Aorta (tissue), 5 donors: ENCODE measurements at regions not wholly inside any gene's neighbourhood (a gene's known extent, or its start where the extent isn't known, plus 50 kb on each side); places are given as distances from the start of the nearest gene placed in this dataset.
A peak's percentile ranks its signal among the peaks of the same experiment; 100 is the strongest.

Source experiments
- ATAC-seq: fragments of 200-7000 bp; cut with Tn5 transposase; one replicate; pipeline ENCODE4 v1.9.1; 2022; ENCODE audit warnings: moderate library complexity; ENCODE audit not compliant: low FRiP score
- DNase-seq, 2 donors: peaks; one replicate each; pipeline ENCODE4 v3.0.0-alpha.2; 2020
- H3K27ac ChIP-seq, 2 donors: one replicate each; pipeline ENCODE4 v1.5.1; 2013; ENCODE audit warnings: low read length in 2 of 2, mild to moderate bottlenecking in 2 of 2, moderate library complexity in 2 of 2, control low read depth in 1 of 2, inconsistent platforms in 1 of 2, low read depth in 1 of 2
- H3K27me3 ChIP-seq, 2 donors: one replicate each; pipeline ENCODE4 v1.6.1; 2013; ENCODE audit warnings: control low read depth in 1 of 2, low read length in 1 of 2, mild to moderate bottlenecking in 1 of 2, moderate library complexity in 1 of 2; ENCODE audit not compliant: insufficient read depth in 2 of 2, control insufficient read depth in 1 of 2
- H3K36me3 ChIP-seq, 2 donors: one replicate each; pipeline ENCODE4 v1.6.1; 2013; ENCODE audit warnings: control low read depth in 1 of 2, low read length in 1 of 2, mild to moderate bottlenecking in 1 of 2; ENCODE audit not compliant: insufficient read depth in 2 of 2, control insufficient read depth in 1 of 2
- H3K4me1 ChIP-seq, 2 donors: one replicate each; pipeline ENCODE4 v1.6.1; 2013; ENCODE audit warnings: low read length in 2 of 2, control low read depth in 1 of 2, mild to moderate bottlenecking in 1 of 2, moderate library complexity in 1 of 2; ENCODE audit not compliant: insufficient read depth in 2 of 2, control insufficient read depth in 1 of 2
- H3K4me3 ChIP-seq, 2 donors: one replicate each; pipeline ENCODE4 v1.5.1; 2013; ENCODE audit warnings: low read length in 2 of 2, control low read depth in 1 of 2, mild to moderate bottlenecking in 1 of 2
- H3K9me3 ChIP-seq: one replicate; pipeline ENCODE4 v1.6.1; 2013; ENCODE audit warnings: mild to moderate bottlenecking, low read length; ENCODE audit not compliant: control insufficient read depth
- WGBS, 2 donors: extraction: QIAGEN DNeasy Blood & Tissue Kit; methylation state at CpG; one replicate each; pipeline ENCODE4 v1.1.7; 2013; 5-methylcytosine and 5-hydroxymethylcytosine counted together
- intact Hi-C, 2 donors: fragments of 100-400 bp; cut with DNase I; formaldehyde crosslinking; loops; one replicate each; pipeline versions ENCODE4 v1.14.2 to v1.15.0; 2022
- donor health status: healthy with polysubstance abuse.
- donor health status: Bipolar disorder and iron deficiency.
- donor health status: DM: no; HTN: no; CAD: no.
- donor health status: DM: no; HTN: no; CAD: no.
- donor health status: DM: yes; HTN: yes; CAD: no.

- WGBS, 2 donors, result 86 to 90% methylated on average over 3 of the region's 3 CpGs
- Histone ChIP-seq H3K27ac (no peak overlapping the region), H3K4me1 (no peaks in the 10 kb centered on the region), H3K27me3 (peaks cover 0 to 5% of the 10 kb centered on the region in 2 donors), H3K4me3 (no peak overlapping the region), H3K9me3 (peaks cover 2% of the 10 kb centered on the region), H3K36me3 (no peaks in the 10 kb centered on the region)
- ATAC-seq, result no peak
- no peak for DNase-seq
- intact Hi-C loops, result loop anchor here in 1 of 2 donors (5.0 kb wide), 1 partner anchor 49 kb away; no protein-coding TSS in a partner anchor
These were observed 75.8 kb downstream of the NR2F2 start for GRCh38 chr15:96406291-96406690.

GRCh38 chr15:96406701-96407100, 76.2 kb downstream of the NR2F2 start:
- no peaks in the 10 kb centered on the region for H3K4me1 ChIP-seq

DNA sequence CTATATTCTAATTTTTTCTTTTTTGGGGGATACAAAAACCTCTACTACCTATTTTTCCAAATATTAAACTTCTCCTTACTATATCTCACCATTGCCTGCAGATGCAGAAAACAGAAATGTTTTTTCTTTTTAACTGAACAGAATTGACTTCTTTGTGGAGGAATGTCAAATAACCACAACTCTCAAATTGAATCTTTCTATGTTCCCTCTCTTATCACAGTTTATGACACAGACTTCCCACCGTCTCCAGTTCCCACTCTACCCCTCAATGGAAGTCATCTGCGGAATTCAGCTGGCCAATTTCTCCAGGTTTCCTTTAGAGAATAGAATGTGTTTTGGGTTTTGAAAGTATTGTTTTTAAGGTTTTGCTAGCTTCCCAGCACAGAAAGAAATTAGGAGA, 77.0 kb downstream of the NR2F2 start:
- WGBS, 2 donors, result 63 to 69% methylated on average over 2 of the region's 2 CpGs
- H3K9me3 ChIP-seq, result peaks cover 2% of the 10 kb centered on the region
- H3K27me3 ChIP-seq, result peaks cover 0 to 5% of the 10 kb centered on the region in 2 donors
- H3K27ac ChIP-seq, result no peak overlapping the region
- H3K36me3 ChIP-seq, result no peaks in the 10 kb centered on the region
- H3K4me1 ChIP-seq, result no peaks in the 10 kb centered on the region
- H3K4me3 ChIP-seq, result no peak overlapping the region
- intact Hi-C loops, result loop anchor here in 1 of 2 donors (5.0 kb wide), 1 partner anchor 50 kb away; no protein-coding TSS in a partner anchor
- DNase-seq (no peak), ATAC-seq (no peak)

More at GRCh38 chr15:96406701-96407100, 76.2 kb downstream of the NR2F2 start:
- Histone ChIP-seq H3K36me3 (no peaks in the 10 kb centered on the region), H3K27me3 (peaks cover 0 to 5% of the 10 kb centered on the region in 2 donors), H3K27ac (no peak overlapping the region), H3K9me3 (peaks cover 2% of the 10 kb centered on the region), H3K4me3 (no peak overlapping the region)
- no peak for ATAC-seq
- DNase-seq, result no peak
- intact Hi-C loops, result loop anchor here in 1 of 2 donors (5.0 kb wide), 1 partner anchor 49 kb away; no protein-coding TSS in a partner anchor
- WGBS, 2 donors, result 88 to 91% methylated on average over 7 of the region's 7 CpGs

DNA sequence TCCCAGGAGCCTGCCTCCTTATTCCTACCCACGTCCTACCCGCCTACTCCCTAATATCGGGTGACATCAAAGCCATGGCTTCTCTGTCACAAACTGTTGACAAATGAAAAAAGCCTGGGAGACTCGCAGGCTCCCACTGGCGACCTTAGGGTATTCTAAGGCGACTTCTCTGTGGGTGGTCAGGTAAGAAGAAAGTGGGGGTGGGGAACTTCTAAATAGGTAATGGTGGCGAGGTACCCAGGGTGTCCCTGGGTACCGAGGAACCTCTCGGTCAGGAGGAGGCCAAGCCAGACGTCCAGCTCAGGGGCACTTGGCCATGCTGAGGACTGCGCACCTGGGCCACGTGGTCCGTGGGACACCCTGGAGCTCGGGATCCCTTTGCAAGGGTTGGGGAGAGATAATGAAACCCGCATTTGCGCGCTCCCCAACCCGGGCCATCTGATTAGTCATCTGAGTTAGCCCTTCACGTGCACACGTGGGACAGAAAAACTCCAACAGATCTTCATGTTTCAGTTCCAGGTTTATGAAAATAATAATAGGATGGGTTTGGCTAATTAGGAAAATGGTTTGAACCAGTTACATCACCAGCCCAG, 78.2 kb downstream of the NR2F2 start:
- H3K4me3 ChIP-seq, result no peak overlapping the region
- DNase-seq (no peak), ATAC-seq (no peak)
- WGBS, 2 donors, result 12 to 14% methylated on average over 20 of the region's 20 CpGs
- H3K27ac ChIP-seq, result no peak overlapping the region
- H3K9me3 ChIP-seq, result peaks cover 2% of the 10 kb centered on the region
- no peaks in the 10 kb centered on the region for H3K36me3 ChIP-seq
- peaks cover 0 to 5% of the 10 kb centered on the region in 2 donors for H3K27me3 ChIP-seq
- H3K4me1 ChIP-seq, result no peaks in the 10 kb centered on the region
- intact Hi-C loops, result loop anchor here in 1 of 2 donors (5.0 kb wide), 1 partner anchor 51 kb away; no protein-coding TSS in a partner anchor

DNA sequence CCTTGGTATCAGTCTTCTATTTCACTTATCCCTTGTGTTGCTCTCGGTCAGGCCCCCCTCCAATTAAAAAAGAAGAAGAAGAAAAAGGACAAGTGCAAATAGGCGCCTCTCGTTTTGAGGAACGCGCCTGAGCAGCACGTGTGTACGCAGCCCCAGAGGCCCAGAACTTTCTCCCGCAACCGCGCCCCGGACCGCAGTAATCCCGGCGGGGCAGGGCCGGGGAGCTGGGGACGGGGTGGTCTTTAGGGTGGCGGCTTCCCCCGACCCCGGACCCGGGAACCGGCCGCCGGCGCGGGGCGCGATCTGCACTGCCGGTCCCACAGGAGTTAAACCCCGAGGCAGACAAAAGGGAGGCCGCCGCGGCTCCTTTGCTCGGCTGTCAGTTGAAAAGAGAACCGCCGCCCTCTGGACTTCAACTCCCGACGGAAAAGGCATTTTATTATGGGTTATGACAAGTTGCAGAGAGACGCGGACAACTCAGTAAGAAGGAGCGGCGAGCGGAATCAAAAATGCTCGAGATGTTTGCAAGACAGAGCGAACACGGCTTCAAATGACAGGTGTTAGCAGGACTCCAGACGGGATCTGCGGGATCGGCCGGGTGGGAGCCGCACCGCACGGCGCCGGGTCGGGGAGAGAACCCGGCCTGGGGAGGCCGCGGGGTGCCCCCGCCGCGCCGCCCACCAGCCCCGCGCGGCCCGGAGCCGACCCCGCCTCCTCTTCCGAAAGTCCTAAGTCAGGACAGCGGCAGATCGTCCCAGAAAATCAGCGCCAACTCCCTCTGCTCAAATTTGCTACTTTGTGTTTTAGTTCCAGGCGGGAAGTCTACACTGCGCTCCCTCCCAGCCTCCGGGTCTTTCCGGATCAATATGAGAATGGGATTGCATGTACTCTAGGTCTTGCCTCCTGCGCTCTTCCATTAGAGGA, 79.0 kb downstream of the NR2F2 start:
- H3K27ac ChIP-seq, result no peak overlapping the region
- WGBS, 2 donors, result 5 to 6% methylated on average over 72 to 77 of the region's 77 CpGs
- no peaks in the 10 kb centered on the region for H3K36me3 ChIP-seq
- H3K27me3 ChIP-seq, result peaks cover 0 to 5% of the 10 kb centered on the region in 2 donors
- DNase-seq (no peak), ATAC-seq (no peak)
- peaks cover 2% of the 10 kb centered on the region for H3K9me3 ChIP-seq
- H3K4me1 ChIP-seq, result no peaks in the 10 kb centered on the region
- peak overlapping the region; percentile 5 to 22 for H3K4me3 ChIP-seq
- intact Hi-C loops, result loop anchor here in 1 of 2 donors (5.0 kb wide), 1 partner anchor 52 kb away; no protein-coding TSS in a partner anchor

DNA sequence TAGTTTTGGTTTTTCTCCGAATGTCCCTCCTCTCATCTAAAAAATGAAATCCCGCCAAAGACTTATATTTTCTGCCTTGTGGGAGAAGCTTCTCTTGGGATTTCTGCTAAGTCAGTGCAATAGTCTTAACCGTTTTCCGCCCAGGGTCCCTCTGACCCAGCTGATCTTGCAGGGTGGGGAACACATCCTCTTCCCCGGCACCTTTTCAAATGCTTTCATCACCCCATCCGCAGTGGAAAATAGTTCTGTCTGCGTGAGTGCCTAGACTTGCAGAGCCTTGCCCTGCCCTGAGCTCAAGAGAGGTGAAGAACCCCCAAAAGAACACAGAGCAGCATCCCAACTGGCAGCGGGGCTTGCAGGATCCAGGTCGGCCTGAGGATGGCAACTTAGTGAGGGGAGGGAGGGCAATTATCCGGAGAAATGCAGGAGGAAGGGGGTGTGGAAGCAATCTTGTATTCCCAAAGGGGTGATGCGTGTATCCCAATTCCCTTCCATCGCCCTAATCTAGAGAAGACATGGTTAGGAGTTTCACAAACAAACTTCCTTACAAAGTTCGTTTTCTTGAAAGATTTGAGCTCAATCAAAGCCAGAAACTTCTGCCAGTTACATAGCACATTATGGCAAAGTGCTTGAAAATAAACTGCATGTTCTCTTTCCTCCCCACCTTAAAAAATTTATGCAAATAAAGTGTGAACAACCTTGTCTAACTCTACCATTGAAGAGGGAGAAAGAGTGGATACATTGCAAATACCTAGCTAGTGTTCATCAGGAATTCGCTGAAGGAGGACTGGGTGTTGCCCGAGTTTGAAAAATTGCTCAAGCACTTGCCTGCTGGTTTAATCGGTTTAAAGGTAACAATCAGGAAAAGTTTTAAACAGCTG, 79.9 kb downstream of the NR2F2 start:
- H3K27ac ChIP-seq, result no peak overlapping the region
- ATAC-seq, result no peak

GRCh38 chr15:96411056-96412031, 80.8 kb downstream of the NR2F2 start:
- Histone ChIP-seq H3K9me3 (peaks cover 2% of the 10 kb centered on the region), H3K27me3 (peaks cover 0 to 5% of the 10 kb centered on the region in 2 donors), H3K27ac (no peak overlapping the region), H3K4me1 (no peaks in the 10 kb centered on the region), H3K36me3 (no peaks in the 10 kb centered on the region), H3K4me3 (no peak overlapping the region)
- DNase-seq, result no peak
- 23 to 27% methylated on average over 9 of the region's 9 CpGs for WGBS, 2 donors
- ATAC-seq, result no peak
- intact Hi-C loops, result no loop called here

More for the DNA sequence above, 79.9 kb downstream of the NR2F2 start:
- H3K27me3 ChIP-seq, result peaks cover 0 to 5% of the 10 kb centered on the region in 2 donors
- intact Hi-C loops, result no loop called here
- DNase-seq, result no peak
- no peaks in the 10 kb centered on the region for H3K4me1 ChIP-seq
- 15 to 19% methylated on average over 16 of the region's 16 CpGs for WGBS, 2 donors
- H3K9me3 ChIP-seq, result peaks cover 2% of the 10 kb centered on the region
- no peak overlapping the region for H3K4me3 ChIP-seq
- H3K36me3 ChIP-seq, result no peaks in the 10 kb centered on the region
